NCI-H510A (cell line): ENCODE measurements at regions not wholly inside any gene's neighbourhood (a gene's known extent, or its start where the extent isn't known, plus 50 kb on each side); places are given as distances from the start of the nearest gene placed in this dataset.

Experiments
- DNase-seq: peaks from one replicate; lab custom pipeline; 2025; lab: John Stamatoyannopoulos, UW

GRCh38 chr22:27203276-27203660 is 545.9 kb downstream of the MIAT start:
- no peak for DNase-seq

- DNase-seq = no peak
Measured at GRCh38 chr22:27204280-27204679, 546.9 kb downstream of the MIAT start.

DNA sequence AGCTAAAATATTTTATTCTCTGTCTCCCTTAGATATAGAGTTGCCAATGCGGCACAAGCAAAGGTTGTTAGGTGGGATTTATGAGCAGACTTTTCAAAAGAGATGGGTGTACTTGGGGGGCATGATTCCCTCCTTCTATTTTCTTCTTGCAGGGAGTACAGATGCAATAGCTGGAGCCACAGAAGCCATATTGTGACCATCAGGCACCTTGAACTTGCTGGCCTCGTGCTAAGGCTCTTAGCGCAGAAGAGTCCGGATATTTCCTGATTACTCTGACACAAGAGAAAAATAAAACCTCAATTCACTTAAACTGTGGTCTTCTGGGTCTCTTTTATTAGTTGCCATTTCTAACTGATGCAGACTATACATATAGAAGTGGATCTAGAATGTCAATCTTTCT is 547.4 kb downstream of the MIAT start:
- no peak for DNase-seq

GRCh38 chr22:27205492-27206373 is 548.3 kb downstream of the MIAT start:
- no peak for DNase-seq

GRCh38 chr22:27206374-27207133 is 549.2 kb downstream of the MIAT start:
- DNase-seq = no peak

- no peak for DNase-seq
Measured at GRCh38 chr22:27207266-27207665, 549.9 kb downstream of the MIAT start.

GRCh38 chr22:27207907-27208306 is 550.5 kb downstream of the MIAT start:
- DNase-seq = no peak

GRCh38 chr22:27210111-27210730 is 552.8 kb downstream of the MIAT start:
- DNase-seq = no peak

DNA sequence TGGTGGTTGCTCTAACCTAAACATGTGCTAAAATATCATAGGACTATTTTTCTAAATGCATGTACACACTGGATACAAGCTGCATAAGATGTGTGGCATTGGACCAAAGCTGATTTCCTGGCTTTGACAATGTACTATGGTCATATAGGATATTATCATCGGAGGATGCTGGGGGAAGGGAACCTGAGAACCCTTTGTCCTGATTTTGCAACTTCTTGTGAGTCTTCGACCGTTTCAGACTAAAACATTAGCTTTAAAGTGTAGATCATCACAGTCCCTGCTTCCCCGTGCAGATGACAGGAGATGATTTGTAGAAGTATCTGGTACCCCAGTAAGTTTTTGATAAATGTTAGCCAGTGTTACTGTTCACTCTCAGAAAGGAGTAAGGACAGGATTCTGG is 554.7 kb downstream of the MIAT start:
- no peak for DNase-seq

- DNase-seq = no peak
Measured at GRCh38 chr22:27212617-27213177, 555.3 kb downstream of the MIAT start.

- no peak for DNase-seq
Measured at GRCh38 chr22:27213294-27213693, 555.9 kb downstream of the MIAT start.

DNA sequence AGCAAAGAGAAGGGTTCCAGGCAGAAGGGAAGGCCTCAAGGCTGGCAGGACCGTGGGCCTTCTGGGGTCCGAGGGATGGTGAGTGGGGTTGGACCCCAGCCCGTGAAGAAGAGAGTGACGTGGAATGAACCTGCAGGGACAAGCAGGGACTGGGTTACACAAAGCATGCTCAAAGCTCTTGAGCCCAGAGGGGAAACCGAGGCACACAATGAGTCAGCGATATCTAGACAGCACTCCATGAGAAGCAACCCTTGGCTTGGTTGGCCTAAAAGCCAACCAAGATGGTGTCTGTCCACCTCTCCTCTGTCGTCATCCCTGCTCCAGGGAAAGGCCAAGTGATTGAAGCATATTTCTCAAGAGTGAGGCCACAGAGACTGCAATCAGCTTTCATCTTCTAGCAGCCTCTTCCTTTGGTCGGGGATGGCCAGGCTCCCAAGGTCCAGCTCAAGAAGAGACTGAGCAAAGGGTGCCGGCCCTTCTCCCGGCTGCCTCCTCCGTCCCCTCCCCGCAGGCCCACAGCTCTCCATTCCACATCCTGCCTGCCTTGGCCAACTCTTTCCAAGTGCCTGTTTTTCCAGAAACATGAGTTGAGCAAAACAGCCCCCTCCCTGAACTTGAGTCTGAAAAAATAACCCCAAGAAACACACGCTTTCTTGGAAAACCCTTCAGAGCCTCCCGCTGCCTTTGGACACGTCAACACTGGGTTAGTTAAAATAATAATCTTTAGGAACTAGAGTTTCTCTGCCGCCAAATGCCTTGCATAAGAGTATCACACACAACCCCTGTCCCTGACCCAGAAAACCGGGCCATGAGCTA is 556.6 kb downstream of the MIAT start:
- DNase-seq = no peak

DNA sequence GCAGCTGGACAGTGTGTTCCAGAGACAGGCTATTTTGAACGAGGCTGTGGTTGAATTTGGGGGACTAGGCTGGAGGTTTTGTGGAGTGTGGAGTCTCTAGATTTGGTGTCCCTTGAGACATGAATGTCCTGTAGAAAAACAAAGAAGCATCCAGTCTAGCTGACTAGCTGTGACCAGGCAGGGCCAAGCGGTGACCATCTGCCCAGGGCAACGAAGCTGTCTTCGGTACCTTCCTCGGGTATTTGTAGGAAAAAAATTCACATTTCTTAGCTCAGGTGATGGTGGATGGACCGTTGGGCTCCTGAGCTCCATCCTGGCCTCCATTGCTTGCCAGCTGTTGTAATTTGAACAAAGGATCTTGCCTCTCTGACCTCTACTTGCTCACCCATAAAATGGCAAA is 557.3 kb downstream of the MIAT start:
- no peak for DNase-seq

DNA sequence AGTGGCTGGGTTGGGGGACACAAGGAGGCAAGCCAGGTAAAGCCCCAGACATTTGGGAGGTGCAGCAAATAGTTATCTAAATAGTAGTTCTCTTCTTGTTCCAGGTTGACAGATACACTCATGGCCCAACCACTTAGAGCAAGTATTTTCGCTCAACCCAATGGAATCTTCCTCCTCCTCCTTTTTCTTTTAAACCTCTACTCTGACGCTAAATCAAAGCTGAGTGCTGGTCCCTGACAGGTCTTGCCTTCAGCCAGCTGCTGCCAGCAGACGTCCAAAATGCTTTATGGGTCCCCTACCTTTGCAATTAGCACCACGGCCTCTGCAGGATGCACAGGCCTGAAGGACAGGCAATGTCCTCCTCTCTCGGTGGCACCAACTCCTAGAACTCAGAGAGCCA is 558.5 kb downstream of the MIAT start:
- no peak for DNase-seq

DNA sequence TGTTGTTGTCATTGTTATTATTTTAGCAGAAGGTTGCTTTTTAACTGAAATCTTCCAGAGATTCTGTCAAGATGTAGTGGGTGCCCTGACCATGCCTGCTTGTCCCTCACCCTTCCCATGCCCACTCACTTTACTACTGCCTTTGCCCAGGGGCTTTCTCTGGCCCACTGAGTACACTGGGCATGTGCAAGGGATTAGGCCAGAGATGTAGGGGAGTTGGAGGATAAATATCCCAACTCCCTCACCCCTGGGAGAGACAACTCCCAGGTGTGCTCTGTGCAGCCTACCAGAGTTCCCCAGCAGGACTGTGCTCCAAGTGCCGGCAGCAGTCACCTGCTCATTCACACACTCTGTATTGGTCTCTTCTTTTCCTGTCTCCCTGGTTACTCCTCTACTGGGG is 559.1 kb downstream of the MIAT start:
- DNase-seq = no peak

GRCh38 chr22:27217154-27217553 is 559.8 kb downstream of the MIAT start:
- DNase-seq = no peak

DNA sequence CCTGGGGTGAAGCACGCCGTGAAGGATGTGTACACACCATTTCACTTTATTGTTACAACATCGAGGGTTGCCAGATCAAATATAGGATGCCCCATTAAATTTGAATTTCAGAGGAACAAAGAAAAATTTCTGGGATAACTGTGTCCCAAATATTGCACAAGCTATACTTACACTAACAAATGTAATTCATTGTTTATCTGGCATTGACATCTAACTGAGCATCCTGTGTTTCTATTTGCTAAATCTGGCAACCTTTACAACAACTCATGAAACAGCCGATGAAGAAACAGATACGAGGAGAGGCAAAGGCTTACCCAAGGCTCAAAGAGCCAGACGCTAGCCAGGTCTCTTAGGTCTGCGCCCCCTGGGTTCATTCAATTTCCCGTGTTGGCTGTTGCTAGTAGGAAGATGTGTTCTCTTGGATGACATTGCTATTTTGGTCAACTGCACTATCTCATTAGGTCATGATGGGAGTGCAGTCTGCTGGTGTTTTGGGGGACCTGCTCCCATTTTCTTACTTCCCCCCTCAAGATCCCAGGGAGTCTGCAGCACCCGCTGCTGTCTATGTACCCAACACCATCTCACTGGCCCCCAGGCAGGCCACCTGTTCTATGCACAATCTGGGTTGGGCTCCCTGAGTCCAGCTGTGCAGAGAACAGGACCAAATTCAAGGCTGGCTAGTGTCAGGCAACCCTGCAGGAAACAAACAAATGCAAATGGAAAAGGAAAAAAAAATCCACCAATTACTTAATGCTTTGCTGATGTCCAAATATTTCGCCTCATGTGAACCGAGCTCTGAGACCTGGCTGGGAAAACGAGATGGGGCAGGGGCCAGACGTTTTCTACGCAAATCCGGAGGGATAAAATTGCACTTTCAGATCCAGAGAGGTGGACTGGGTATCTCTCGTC is 560.9 kb downstream of the MIAT start:
- DNase-seq = no peak

DNA sequence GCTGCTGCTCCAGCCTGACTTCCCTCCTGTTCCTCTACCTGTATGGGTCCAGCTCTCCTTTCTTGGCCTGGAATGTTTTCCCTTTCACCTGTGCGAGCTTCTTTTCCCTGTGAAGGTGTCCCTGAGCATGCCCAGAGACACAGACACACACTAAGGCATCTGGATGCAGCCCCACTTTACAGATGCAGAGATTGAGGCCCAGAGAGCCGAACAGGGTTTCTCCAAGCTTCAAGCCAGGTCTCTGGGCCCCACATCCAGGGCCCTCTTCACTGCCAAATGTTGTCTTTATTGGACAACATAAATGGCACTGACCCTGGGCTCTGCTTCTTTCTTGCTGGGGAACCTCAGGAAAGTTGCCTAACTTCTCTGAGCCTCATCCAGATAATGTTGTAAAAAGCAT is 561.6 kb downstream of the MIAT start:
- no peak for DNase-seq

GRCh38 chr22:27220339-27220738 is 563.0 kb downstream of the MIAT start:
- no peak for DNase-seq

DNA sequence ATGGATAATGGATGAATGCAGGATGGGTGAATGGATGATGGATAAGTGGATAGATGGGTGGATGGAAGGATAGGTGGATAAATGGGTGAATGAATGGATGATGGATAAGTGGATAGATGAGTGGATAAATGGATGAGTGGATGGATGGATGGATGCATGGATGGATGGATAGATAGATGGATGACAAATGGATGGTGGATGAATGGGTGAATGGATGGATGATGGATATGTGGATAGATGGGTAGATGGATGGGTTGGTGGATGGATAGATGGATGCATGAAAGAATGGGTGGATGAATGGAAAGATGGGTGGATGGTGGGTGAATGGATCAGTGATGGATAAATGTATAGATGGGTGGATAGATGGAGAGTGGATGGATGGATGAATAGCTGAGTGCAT is 564.8 kb downstream of the MIAT start:
- DNase-seq = no peak
